ENCODE measurements at regions not wholly inside any gene's neighbourhood (a gene's known extent, or its start where the extent isn't known, plus 50 kb on each side); places are given as distances from the start of the nearest gene placed in this dataset.

- TF ChIP-seq POLR2A (IDR thresholded peaks at IDR 0.05) = no peak
- TF ChIP-seq, protein P1, sequence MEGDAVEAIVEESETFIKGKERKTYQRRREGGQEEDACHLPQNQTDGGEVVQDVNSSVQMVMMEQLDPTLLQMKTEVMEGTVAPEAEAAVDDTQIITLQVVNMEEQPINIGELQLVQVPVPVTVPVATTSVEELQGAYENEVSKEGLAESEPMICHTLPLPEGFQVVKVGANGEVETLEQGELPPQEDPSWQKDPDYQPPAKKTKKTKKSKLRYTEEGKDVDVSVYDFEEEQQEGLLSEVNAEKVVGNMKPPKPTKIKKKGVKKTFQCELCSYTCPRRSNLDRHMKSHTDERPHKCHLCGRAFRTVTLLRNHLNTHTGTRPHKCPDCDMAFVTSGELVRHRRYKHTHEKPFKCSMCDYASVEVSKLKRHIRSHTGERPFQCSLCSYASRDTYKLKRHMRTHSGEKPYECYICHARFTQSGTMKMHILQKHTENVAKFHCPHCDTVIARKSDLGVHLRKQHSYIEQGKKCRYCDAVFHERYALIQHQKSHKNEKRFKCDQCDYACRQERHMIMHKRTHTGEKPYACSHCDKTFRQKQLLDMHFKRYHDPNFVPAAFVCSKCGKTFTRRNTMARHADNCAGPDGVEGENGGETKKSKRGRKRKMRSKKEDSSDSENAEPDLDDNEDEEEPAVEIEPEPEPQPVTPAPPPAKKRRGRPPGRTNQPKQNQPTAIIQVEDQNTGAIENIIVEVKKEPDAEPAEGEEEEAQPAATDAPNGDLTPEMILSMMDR (IDR thresholded peaks at IDR 0.05) = no peak
Observed at GRCh38 chr11:15849257-15849656, 507.1 kb downstream of the SOX6 start.
